Amniotic stem cell (primary cell): ENCODE measurements at regions not wholly inside any gene's neighbourhood (a gene's known extent, or its start where the extent isn't known, plus 50 kb on each side); places are given as distances from the start of the nearest gene placed in this dataset.

Source experiments
- DNase-seq: peaks from one replicate; lab custom pipeline; 2025; lab: John Stamatoyannopoulos, UW

- DNase-seq = no peak
Measured at GRCh38 chr13:103272770-103273169, 206.6 kb upstream of the SLC10A2 start.

GRCh38 chr13:103263448-103263847 is 197.2 kb upstream of the SLC10A2 start:
- no peak for DNase-seq

GRCh38 chr13:103255587-103256301 is 189.5 kb upstream of the SLC10A2 start:
- no peak for DNase-seq

GRCh38 chr13:103250071-103250470 is 183.9 kb upstream of the SLC10A2 start:
- DNase-seq = no peak

- no peak for DNase-seq
Measured at GRCh38 chr13:103246581-103247200, 180.5 kb upstream of the SLC10A2 start.

GRCh38 chr13:103243495-103243894 is 177.3 kb upstream of the SLC10A2 start:
- DNase-seq = no peak

- no peak for DNase-seq
Measured at GRCh38 chr13:103238441-103238840, 172.2 kb upstream of the SLC10A2 start.

GRCh38 chr13:103236213-103236612 is 170.0 kb upstream of the SLC10A2 start:
- no peak for DNase-seq

GRCh38 chr13:103229674-103230073 is 163.5 kb upstream of the SLC10A2 start:
- DNase-seq = no peak

GRCh38 chr13:103224804-103225203 is 158.6 kb upstream of the SLC10A2 start:
- no peak for DNase-seq

GRCh38 chr13:103222683-103223082 is 156.5 kb upstream of the SLC10A2 start:
- no peak for DNase-seq

- no peak for DNase-seq
Measured at GRCh38 chr13:103218253-103218652, 152.0 kb upstream of the SLC10A2 start.

GRCh38 chr13:103213152-103213551 is 146.9 kb upstream of the SLC10A2 start:
- no peak for DNase-seq

GRCh38 chr13:103210348-103210747 is 144.1 kb upstream of the SLC10A2 start:
- no peak for DNase-seq

GRCh38 chr13:103203735-103204330 is 137.6 kb upstream of the SLC10A2 start:
- DNase-seq = no peak

- DNase-seq = no peak
Measured at GRCh38 chr13:103200118-103200885, 134.1 kb upstream of the SLC10A2 start.

- DNase-seq = no peak
Measured at GRCh38 chr13:103199380-103200088, 133.3 kb upstream of the SLC10A2 start.

GRCh38 chr13:103196356-103196755 is 130.1 kb upstream of the SLC10A2 start:
- DNase-seq = no peak

- no peak for DNase-seq
Measured at GRCh38 chr13:103195762-103196161, 129.5 kb upstream of the SLC10A2 start.

- DNase-seq = no peak
Measured at GRCh38 chr13:103194871-103195270, 128.7 kb upstream of the SLC10A2 start.

GRCh38 chr13:103192511-103193135 is 126.4 kb upstream of the SLC10A2 start:
- no peak for DNase-seq

GRCh38 chr13:103190841-103191240 is 124.6 kb upstream of the SLC10A2 start:
- no peak for DNase-seq
